ENCODE measurements at regions not wholly inside any gene's neighbourhood (a gene's known extent, or its start where the extent isn't known, plus 50 kb on each side); places are given as distances from the start of the nearest gene placed in this dataset.

DNA sequence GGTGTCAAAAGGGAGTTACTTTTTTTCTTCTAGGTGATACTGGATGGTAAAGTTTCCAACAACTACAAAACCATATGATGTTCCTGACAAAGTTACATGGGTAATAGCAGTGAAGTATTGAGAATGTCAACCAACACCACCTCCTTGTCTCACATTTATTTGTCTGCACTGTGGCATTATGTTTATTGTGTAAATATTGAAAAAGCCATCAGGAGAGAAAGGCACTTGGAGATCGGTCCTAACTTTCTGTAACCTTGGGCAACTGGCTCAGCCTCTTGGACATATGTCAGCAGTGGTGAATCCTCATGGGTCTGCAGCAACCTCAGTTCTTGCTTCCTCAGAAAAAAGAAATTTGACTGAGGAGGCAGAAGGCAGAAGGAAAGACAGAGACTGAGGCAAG lies 50.0 kb upstream of the ICE1 start:
- H3K36me3 ChIP-seq (replicated peaks in 1 of 2; ENCODE audit: control insufficient read depth in 1 of 2, insufficient read depth in 2 of 2, low read length in 1 of 2), result no peaks in the 10 kb centered on the region
- H3K9ac ChIP-seq, result no peak overlapping the region
- WGBS (ENCODE audit: low lambda C conversion rate), result 93% methylated on average over 1 of the region's 1 CpG
- no peak overlapping the region for H3K4me3 ChIP-seq (ENCODE audit: low read depth in 2 of 2, low read length in 1 of 2)
- peaks cover 0 to 4% of the 10 kb centered on the region in 2 experiments; a peak in 2 of 4 replicates for H3K4me1 ChIP-seq (ENCODE audit: control insufficient read depth in 1 of 2, insufficient read depth in 2 of 2, low read depth in 1 of 2, low read length in 1 of 2)
- no peaks in the 10 kb centered on the region for H3K79me2 ChIP-seq (ENCODE audit: insufficient read depth)
- POLR2A ChIA-PET, result no interaction called here
- H3K27ac ChIP-seq (ENCODE audit: low read depth in 2 of 2, low read length in 1 of 2), result no peak overlapping the region
- TF ChIP-seq USF1 (IDR thresholded peaks at IDR 0.05; ENCODE audit: borderline replicate concordance, low read depth) (no peak), CHD2 (IDR thresholded peaks at IDR 0.05; ENCODE audit: low read length, partially characterized antibody) (no peak), GATA2 (CRISPR knock-in tag; IDR thresholded peaks at IDR 0.05) (no peak), EZH2phosphoT487 (IDR thresholded peaks at IDR 0.05; ENCODE audit: borderline replicate concordance, low read depth) (no peak), REST (IDR thresholded peaks at IDR 0.05; ENCODE audit: low read depth, low read length) (no peak), SMC3 (IDR thresholded peaks at IDR 0.05; ENCODE audit: low read depth, low read length) (no peak), ELF1 (IDR thresholded peaks at IDR 0.05) (no peak), TCF12 (IDR thresholded peaks at IDR 0.05) (no peak), MAX (IDR thresholded peaks at IDR 0.05; ENCODE audit: low read depth) (no peak), RAD21 (IDR thresholded peaks at IDR 0.05; ENCODE audit: low read length) (no peak), FOXJ3 (CRISPR knock-in tag; IDR thresholded peaks at IDR 0.05) (no peak), MEF2A (IDR thresholded peaks at IDR 0.05; ENCODE audit: borderline replicate concordance, low read depth) (no peak), JUND (IDR thresholded peaks at IDR 0.05) (no peak), GABPA (IDR thresholded peaks at IDR 0.05; ENCODE audit: low read depth) (no peak), TEAD4 (IDR thresholded peaks at IDR 0.05; ENCODE audit: borderline replicate concordance, insufficient read depth) (no peak), TAF1 (IDR thresholded peaks at IDR 0.05; ENCODE audit: borderline replicate concordance, low read depth, low read length) (no peak), RFX5 (IDR thresholded peaks at IDR 0.05; ENCODE audit: low read length) (no peak), IRF3 (IDR thresholded peaks at IDR 0.05; ENCODE audit: low read depth, low read length) (no peak)
- TF ChIP-seq, protein P1, sequence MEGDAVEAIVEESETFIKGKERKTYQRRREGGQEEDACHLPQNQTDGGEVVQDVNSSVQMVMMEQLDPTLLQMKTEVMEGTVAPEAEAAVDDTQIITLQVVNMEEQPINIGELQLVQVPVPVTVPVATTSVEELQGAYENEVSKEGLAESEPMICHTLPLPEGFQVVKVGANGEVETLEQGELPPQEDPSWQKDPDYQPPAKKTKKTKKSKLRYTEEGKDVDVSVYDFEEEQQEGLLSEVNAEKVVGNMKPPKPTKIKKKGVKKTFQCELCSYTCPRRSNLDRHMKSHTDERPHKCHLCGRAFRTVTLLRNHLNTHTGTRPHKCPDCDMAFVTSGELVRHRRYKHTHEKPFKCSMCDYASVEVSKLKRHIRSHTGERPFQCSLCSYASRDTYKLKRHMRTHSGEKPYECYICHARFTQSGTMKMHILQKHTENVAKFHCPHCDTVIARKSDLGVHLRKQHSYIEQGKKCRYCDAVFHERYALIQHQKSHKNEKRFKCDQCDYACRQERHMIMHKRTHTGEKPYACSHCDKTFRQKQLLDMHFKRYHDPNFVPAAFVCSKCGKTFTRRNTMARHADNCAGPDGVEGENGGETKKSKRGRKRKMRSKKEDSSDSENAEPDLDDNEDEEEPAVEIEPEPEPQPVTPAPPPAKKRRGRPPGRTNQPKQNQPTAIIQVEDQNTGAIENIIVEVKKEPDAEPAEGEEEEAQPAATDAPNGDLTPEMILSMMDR (IDR thresholded peaks at IDR 0.05), result no peak
- TF ChIP-seq, protein P2, sequence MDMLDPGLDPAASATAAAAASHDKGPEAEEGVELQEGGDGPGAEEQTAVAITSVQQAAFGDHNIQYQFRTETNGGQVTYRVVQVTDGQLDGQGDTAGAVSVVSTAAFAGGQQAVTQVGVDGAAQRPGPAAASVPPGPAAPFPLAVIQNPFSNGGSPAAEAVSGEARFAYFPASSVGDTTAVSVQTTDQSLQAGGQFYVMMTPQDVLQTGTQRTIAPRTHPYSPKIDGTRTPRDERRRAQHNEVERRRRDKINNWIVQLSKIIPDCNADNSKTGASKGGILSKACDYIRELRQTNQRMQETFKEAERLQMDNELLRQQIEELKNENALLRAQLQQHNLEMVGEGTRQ (IDR thresholded peaks at IDR 0.05; ENCODE audit: borderline replicate concordance, low read depth, low read length), result no peak
- H3K27me3 ChIP-seq (ENCODE audit: insufficient read depth), result no peaks in the 10 kb centered on the region
- no peaks in the 10 kb centered on the region for H3K9me3 ChIP-seq
- H2AFZ ChIP-seq (ENCODE audit: low read depth), result no peak overlapping the region
- no peaks in the 10 kb centered on the region for H3F3A ChIP-seq (replicated peaks; ENCODE audit: insufficient read depth)
- CTCF ChIA-PET, result no interaction called here
- H4K20me1 ChIP-seq (ENCODE audit: insufficient read depth), result no peaks in the 10 kb centered on the region
- no peaks in the 10 kb centered on the region for H3K9me2 ChIP-seq
- no peak for DNase-seq
- no peak overlapping the region for H3K4me2 ChIP-seq
